HEK293 (cell line): ENCODE measurements at regions not wholly inside any gene's neighbourhood (a gene's known extent, or its start where the extent isn't known, plus 50 kb on each side); places are given as distances from the start of the nearest gene placed in this dataset.

Experiments
- CTCF ChIA-PET: fragments of 350-600 bp; formaldehyde crosslinking; extraction: SDS; loops from one replicate; lab custom pipeline; 2021; ENCODE audit warnings: antibody characterized with exemption; lab: Yijun Ruan, JAX
- POLR2A ChIA-PET: fragments of 300-600 bp; formaldehyde crosslinking; extraction: SDS; loops from one replicate; lab custom pipeline; 2020; ENCODE audit warnings: antibody characterized with exemption, inconsistent platforms; lab: Yijun Ruan, JAX
- H3K27ac ChIP-seq: fragments of 200-500 bp; sonication (Bioruptor generic); 2 replicates; pipeline ENCODE4 v1.5.1; 2014; ENCODE audit warnings: low read depth, low read length, control low read depth, inconsistent platforms; ENCODE audit errors: extremely low read depth
- H3K36me3 ChIP-seq, 2 experiments: fragments of 200-500 bp in 1 of 2; sonication (Bioruptor generic) in 1 of 2; 1 replicate in 1 of 2; 2 replicates in 1 of 2; pipeline ENCODE4 v1.5.1; 2014 to 2017; ENCODE audit warnings: inconsistent platforms in 2 of 2, low read length in 2 of 2; ENCODE audit not compliant: control insufficient read depth in 2 of 2, insufficient read depth in 1 of 2
- H3K4me1 ChIP-seq: fragments of 200-500 bp; sonication (Bioruptor generic); 2 replicates; pipeline ENCODE4 v1.5.1; 2014; ENCODE audit warnings: mild to moderate bottlenecking, low read length, inconsistent platforms; ENCODE audit not compliant: control insufficient read depth, insufficient read depth
- H3K4me3 ChIP-seq: 2 replicates; pipeline ENCODE4 v1.5.1; 2011; ENCODE audit warnings: low read depth, mild to moderate bottlenecking, control low read depth, low read length, moderate library complexity
- H3K9me3 ChIP-seq: fragments of 200-500 bp; sonication (Bioruptor generic); 2 replicates; pipeline ENCODE4 v1.5.1; 2014; ENCODE audit warnings: low read depth, low read length, inconsistent platforms; ENCODE audit not compliant: control insufficient read depth, insufficient read depth
- KLF9 ChIP-seq: fragments of 450-650 bp; formaldehyde crosslinking; IDR thresholded peaks from 2 replicates; pipeline ENCODE4 v1.5.1; 2016; ENCODE audit warnings: missing biosample characterization, missing genetic modification characterization, low read depth
- ZBTB26 ChIP-seq: fragments of 450-650 bp; formaldehyde crosslinking; optimal IDR thresholded peaks from 2 replicates; pipeline ENCODE3; 2016; ENCODE audit warnings: missing biosample characterization, mild to moderate bottlenecking, missing genetic modification characterization
- ZBTB48 ChIP-seq: fragments of 450-650 bp; formaldehyde crosslinking; IDR thresholded peaks from 2 replicates; pipeline ENCODE4 v1.5.1; 2016; ENCODE audit warnings: missing biosample characterization, missing genetic modification characterization
- ZBTB7A ChIP-seq: fragments of 450-650 bp; formaldehyde crosslinking; IDR thresholded peaks from 2 replicates; pipeline ENCODE4 v1.5.1; 2016; ENCODE audit warnings: low read depth, missing biosample characterization, missing genetic modification characterization
- ZEB2 ChIP-seq: fragments of 450-650 bp; formaldehyde crosslinking; IDR thresholded peaks from 2 replicates; pipeline ENCODE4 v1.5.1; 2016; ENCODE audit warnings: missing biosample characterization, missing genetic modification characterization
- ZFHX2 ChIP-seq: fragments of 450-650 bp; formaldehyde crosslinking; conservative IDR thresholded peaks from 2 replicates; pipeline ENCODE4 v1.5.1; 2016; ENCODE audit warnings: missing biosample characterization, missing genetic modification characterization
- ZNF114 ChIP-seq: fragments of 450-650 bp; formaldehyde crosslinking; IDR thresholded peaks from 2 replicates; pipeline ENCODE4 v1.5.0; 2017; ENCODE audit warnings: missing biosample characterization, missing genetic modification characterization
- ZNF157 ChIP-seq: fragments of 450-650 bp; formaldehyde crosslinking; IDR thresholded peaks from 2 replicates; pipeline ENCODE4 v1.5.1; 2016; ENCODE audit warnings: missing biosample characterization, missing genetic modification characterization
- ZNF18 ChIP-seq: fragments of 450-650 bp; formaldehyde crosslinking; IDR thresholded peaks from 2 replicates; pipeline ENCODE4 v1.5.1; 2016; ENCODE audit warnings: missing biosample characterization, missing genetic modification characterization
- ZNF184 ChIP-seq: fragments of 450-650 bp; IDR thresholded peaks from 2 replicates; pipeline ENCODE4 v1.5.1; 2018; ENCODE audit warnings: missing biosample characterization, mild to moderate bottlenecking, missing genetic modification characterization
- ZNF26 ChIP-seq: fragments of 450-650 bp; formaldehyde crosslinking; IDR thresholded peaks from 2 replicates; pipeline ENCODE4 v1.5.1; 2016; ENCODE audit warnings: missing biosample characterization, missing genetic modification characterization
- ZNF302 ChIP-seq: fragments of 450-650 bp; formaldehyde crosslinking; IDR thresholded peaks from 2 replicates; pipeline ENCODE4 v1.5.1; 2016; ENCODE audit warnings: missing biosample characterization, missing genetic modification characterization, low read depth
- ZNF544 ChIP-seq: fragments of 450-650 bp; formaldehyde crosslinking; IDR thresholded peaks from 2 replicates; pipeline ENCODE4 v1.5.0; 2017; ENCODE audit warnings: missing biosample characterization, missing genetic modification characterization
- ZNF624 ChIP-seq: fragments of 450-650 bp; formaldehyde crosslinking; IDR thresholded peaks from 2 replicates; pipeline ENCODE4 v1.5.1; 2017; ENCODE audit warnings: missing biosample characterization, missing genetic modification characterization
- ZNF658 ChIP-seq: fragments of 450-650 bp; formaldehyde crosslinking; IDR thresholded peaks from 2 replicates; pipeline ENCODE4; 2016; ENCODE audit warnings: missing biosample characterization, missing genetic modification characterization
- ZNF707 ChIP-seq: fragments of 450-650 bp; formaldehyde crosslinking; IDR thresholded peaks from 2 replicates; pipeline ENCODE4 v1.5.1; 2016; ENCODE audit warnings: missing biosample characterization, missing genetic modification characterization
- ZNF747 ChIP-seq: fragments of 450-650 bp; formaldehyde crosslinking; IDR thresholded peaks from 2 replicates; pipeline ENCODE4 v1.5.1; 2016; ENCODE audit warnings: missing biosample characterization, missing genetic modification characterization
- TF ChIP-seq, protein P1 (sequence below): fragments of 450-650 bp; formaldehyde crosslinking; conservative IDR thresholded peaks from 2 replicates; pipeline ENCODE4 v1.5.1; 2016; ENCODE audit warnings: low read depth, missing biosample characterization, missing genetic modification characterization
- TF ChIP-seq, protein P2 (sequence below): fragments of 450-650 bp; formaldehyde crosslinking; IDR thresholded peaks from 2 replicates; pipeline ENCODE4 v1.5.1; 2016; ENCODE audit warnings: missing biosample characterization, missing genetic modification characterization
- TF ChIP-seq, protein P3 (sequence below): fragments of 450-650 bp; formaldehyde crosslinking; IDR thresholded peaks from 2 replicates; pipeline ENCODE4 v1.5.1; 2016; ENCODE audit warnings: missing biosample characterization, missing genetic modification characterization, low read depth

DNA sequence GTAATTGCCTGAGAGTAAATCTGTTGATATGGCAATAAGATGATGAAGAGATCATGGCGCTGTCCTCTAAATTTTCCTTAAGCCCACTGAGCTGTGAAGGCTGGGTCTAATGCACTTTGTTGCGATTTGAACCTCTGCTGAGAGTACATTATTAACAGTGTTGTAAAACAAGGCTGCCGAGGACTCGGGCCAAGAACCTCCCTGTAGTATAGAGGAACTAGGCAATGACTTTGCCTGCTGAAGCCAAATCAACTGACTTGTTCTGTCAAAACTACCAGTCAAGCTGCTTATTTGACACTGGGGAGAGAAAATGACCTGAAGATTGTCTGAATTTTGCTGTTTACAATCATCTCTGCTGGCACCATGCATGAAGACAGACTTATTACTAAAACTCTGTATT, 1154.7 kb downstream of the DTWD2 start (continued):
- TF ChIP-seq ZBTB48 (tag by site-specific recombination): no peak
- TF ChIP-seq ZNF114: no peak
- no peak for TF ChIP-seq ZNF747 (tag by site-specific recombination)
- TF ChIP-seq, protein P1, sequence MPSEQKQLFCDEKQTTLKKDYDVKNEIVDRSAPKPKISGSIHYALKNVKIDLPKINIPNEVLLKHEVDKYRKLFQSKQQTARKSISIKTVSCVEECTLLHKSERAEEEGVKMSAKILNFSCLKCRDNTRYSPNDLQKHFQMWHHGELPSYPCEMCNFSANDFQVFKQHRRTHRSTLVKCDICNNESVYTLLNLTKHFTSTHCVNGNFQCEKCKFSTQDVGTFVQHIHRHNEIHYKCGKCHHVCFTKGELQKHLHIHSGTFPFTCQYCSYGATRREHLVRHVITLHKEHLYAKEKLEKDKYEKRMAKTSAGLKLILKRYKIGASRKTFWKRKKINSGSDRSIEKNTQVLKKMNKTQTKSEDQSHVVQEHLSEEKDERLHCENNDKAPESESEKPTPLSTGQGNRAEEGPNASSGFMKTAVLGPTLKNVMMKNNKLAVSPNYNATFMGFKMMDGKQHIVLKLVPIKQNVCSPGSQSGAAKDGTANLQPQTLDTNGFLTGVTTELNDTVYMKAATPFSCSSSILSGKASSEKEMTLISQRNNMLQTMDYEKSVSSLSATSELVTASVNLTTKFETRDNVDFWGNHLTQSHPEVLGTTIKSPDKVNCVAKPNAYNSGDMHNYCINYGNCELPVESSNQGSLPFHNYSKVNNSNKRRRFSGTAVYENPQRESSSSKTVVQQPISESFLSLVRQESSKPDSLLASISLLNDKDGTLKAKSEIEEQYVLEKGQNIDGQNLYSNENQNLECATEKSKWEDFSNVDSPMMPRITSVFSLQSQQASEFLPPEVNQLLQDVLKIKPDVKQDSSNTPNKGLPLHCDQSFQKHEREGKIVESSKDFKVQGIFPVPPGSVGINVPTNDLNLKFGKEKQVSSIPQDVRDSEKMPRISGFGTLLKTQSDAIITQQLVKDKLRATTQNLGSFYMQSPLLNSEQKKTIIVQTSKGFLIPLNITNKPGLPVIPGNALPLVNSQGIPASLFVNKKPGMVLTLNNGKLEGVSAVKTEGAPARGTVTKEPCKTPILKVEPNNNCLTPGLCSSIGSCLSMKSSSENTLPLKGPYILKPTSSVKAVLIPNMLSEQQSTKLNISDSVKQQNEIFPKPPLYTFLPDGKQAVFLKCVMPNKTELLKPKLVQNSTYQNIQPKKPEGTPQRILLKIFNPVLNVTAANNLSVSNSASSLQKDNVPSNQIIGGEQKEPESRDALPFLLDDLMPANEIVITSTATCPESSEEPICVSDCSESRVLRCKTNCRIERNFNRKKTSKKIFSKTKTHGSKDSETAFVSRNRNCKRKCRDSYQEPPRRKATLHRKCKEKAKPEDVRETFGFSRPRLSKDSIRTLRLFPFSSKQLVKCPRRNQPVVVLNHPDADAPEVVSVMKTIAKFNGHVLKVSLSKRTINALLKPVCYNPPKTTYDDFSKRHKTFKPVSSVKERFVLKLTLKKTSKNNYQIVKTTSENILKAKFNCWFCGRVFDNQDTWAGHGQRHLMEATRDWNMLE (tag by site-specific recombination): no peak
- TF ChIP-seq ZNF544 (tag by site-specific recombination): no peak
- TF ChIP-seq, protein P2, sequence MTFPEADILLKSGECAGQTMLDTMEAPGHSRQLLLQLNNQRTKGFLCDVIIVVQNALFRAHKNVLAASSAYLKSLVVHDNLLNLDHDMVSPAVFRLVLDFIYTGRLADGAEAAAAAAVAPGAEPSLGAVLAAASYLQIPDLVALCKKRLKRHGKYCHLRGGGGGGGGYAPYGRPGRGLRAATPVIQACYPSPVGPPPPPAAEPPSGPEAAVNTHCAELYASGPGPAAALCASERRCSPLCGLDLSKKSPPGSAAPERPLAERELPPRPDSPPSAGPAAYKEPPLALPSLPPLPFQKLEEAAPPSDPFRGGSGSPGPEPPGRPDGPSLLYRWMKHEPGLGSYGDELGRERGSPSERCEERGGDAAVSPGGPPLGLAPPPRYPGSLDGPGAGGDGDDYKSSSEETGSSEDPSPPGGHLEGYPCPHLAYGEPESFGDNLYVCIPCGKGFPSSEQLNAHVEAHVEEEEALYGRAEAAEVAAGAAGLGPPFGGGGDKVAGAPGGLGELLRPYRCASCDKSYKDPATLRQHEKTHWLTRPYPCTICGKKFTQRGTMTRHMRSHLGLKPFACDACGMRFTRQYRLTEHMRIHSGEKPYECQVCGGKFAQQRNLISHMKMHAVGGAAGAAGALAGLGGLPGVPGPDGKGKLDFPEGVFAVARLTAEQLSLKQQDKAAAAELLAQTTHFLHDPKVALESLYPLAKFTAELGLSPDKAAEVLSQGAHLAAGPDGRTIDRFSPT (tag by site-specific recombination): no peak
- no peak for TF ChIP-seq ZNF707 (tag by site-specific recombination)
- no peak for TF ChIP-seq ZNF26

- TF ChIP-seq ZBTB7A (tag by site-specific recombination): no peak
- no peak for TF ChIP-seq ZNF157 (tag by site-specific recombination)
- no peak for TF ChIP-seq ZNF624
- TF ChIP-seq ZNF18 (tag by site-specific recombination): no peak
- TF ChIP-seq, protein P3, sequence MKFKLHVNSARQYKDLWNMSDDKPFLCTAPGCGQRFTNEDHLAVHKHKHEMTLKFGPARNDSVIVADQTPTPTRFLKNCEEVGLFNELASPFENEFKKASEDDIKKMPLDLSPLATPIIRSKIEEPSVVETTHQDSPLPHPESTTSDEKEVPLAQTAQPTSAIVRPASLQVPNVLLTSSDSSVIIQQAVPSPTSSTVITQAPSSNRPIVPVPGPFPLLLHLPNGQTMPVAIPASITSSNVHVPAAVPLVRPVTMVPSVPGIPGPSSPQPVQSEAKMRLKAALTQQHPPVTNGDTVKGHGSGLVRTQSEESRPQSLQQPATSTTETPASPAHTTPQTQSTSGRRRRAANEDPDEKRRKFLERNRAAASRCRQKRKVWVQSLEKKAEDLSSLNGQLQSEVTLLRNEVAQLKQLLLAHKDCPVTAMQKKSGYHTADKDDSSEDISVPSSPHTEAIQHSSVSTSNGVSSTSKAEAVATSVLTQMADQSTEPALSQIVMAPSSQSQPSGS: no peak
- TF ChIP-seq ZFHX2 (tag by site-specific recombination): no peak
- TF ChIP-seq ZNF658 (tag by site-specific recombination): no peak
- TF ChIP-seq KLF9 (tag by site-specific recombination): no peak
- TF ChIP-seq ZEB2 (tag by site-specific recombination): no peak
- no peak for TF ChIP-seq ZBTB26 (tag by site-specific recombination)
- TF ChIP-seq ZNF302: no peak
- TF ChIP-seq, protein P2 (tag by site-specific recombination): no peak
- no peak for TF ChIP-seq ZNF184
- ChIA-PET CTCF (no interaction called here), POLR2A (no interaction called here)
- H3K36me3 ChIP-seq: no peaks in the 10 kb centered on the region
- no peaks in the 10 kb centered on the region for H3K9me3 ChIP-seq
- no peak overlapping the region for H3K27ac ChIP-seq
- no peaks in the 10 kb centered on the region for H3K4me1 ChIP-seq
- H3K4me3 ChIP-seq: no peak overlapping the region
Measured at GRCh38 chr5:117829646-117830045, 1158.7 kb downstream of the DTWD2 start.
